B cell (primary cell): ENCODE measurements at regions not wholly inside any gene's neighbourhood (a gene's known extent, or its start where the extent isn't known, plus 50 kb on each side); places are given as distances from the start of the nearest gene placed in this dataset.

Source experiments
- EZH2 ChIP-seq: IDR thresholded peaks from 2 replicates; pipeline ENCODE4 v1.6.1; 2012; ENCODE audit warnings: borderline replicate concordance, low read depth, mild to moderate bottlenecking, moderate library complexity, low read length; ENCODE audit not compliant: insufficient read depth, poor library complexity, severe bottlenecking
- TF ChIP-seq, protein P1 (sequence below): fragments of 200-600 bp; IDR thresholded peaks from one replicate; pipeline ENCODE4 v1.8.0; 2022; ENCODE audit warnings: antibody characterized with exemption, mild to moderate bottlenecking

DNA sequence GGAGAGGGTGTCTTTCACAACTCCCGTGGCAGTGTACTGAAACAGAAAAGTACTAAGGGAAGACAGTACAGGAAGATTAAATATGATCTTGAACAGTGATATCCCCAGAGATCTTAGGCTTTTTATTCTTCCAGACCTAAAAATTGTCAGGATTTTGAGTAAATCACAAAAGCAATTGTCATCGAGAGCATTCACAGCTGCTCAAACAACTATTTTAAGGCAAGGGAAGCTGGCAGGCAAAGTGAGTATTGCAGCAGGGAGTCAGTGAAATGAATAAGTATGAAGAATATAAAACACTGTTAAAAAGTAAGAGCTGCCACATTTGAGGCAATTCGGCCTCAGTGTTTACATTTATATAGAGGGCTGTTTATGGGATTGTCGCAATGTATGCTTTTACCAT is 479.0 kb downstream of the CAAP1 start:
- TF ChIP-seq, protein P1, sequence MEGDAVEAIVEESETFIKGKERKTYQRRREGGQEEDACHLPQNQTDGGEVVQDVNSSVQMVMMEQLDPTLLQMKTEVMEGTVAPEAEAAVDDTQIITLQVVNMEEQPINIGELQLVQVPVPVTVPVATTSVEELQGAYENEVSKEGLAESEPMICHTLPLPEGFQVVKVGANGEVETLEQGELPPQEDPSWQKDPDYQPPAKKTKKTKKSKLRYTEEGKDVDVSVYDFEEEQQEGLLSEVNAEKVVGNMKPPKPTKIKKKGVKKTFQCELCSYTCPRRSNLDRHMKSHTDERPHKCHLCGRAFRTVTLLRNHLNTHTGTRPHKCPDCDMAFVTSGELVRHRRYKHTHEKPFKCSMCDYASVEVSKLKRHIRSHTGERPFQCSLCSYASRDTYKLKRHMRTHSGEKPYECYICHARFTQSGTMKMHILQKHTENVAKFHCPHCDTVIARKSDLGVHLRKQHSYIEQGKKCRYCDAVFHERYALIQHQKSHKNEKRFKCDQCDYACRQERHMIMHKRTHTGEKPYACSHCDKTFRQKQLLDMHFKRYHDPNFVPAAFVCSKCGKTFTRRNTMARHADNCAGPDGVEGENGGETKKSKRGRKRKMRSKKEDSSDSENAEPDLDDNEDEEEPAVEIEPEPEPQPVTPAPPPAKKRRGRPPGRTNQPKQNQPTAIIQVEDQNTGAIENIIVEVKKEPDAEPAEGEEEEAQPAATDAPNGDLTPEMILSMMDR: no peak
- no peak for TF ChIP-seq EZH2
